Naive B cell (primary cell): ENCODE measurements at regions not wholly inside any gene's neighbourhood (a gene's known extent, or its start where the extent isn't known, plus 50 kb on each side); places are given as distances from the start of the nearest gene placed in this dataset.

Experiments used
- ATAC-seq, 2 donors: fragments of 150-1000 bp; cut with Tn5 transposase; 2 replicates each; pipeline ENCODE4 v1.10.0; 2021; ENCODE audit warnings: low read depth in 2 of 2, mild to moderate bottlenecking in 2 of 2, moderate library complexity in 2 of 2
- DNase-seq: peaks from one replicate; pipeline ENCODE4 v3.0.0; 2022
- H3K27ac Mint-ChIP-seq, 6 donors: one replicate each; pipeline ENCODE4 v1.8.0; 2020 to 2022; ENCODE audit warnings: mild to moderate bottlenecking in 6 of 6, mixed read lengths in 6 of 6, moderate library complexity in 5 of 6, inconsistent platforms in 2 of 6
- H3K27me3 Mint-ChIP-seq, 3 donors: one replicate each; pipeline ENCODE4 v1.8.0; 2021 to 2022; ENCODE audit warnings: mixed read lengths in 3 of 3, mild to moderate bottlenecking in 1 of 3
- H3K36me3 Mint-ChIP-seq, 2 donors: one replicate each; pipeline ENCODE4 v1.8.0; 2020 to 2022; ENCODE audit warnings: mixed read lengths in 2 of 2, inconsistent platforms in 1 of 2, mild to moderate bottlenecking in 1 of 2
- H3K4me1 Mint-ChIP-seq, 3 donors: one replicate each; pipeline ENCODE4 v1.8.0; 2020 to 2022; ENCODE audit warnings: mixed read lengths in 3 of 3, inconsistent platforms in 1 of 3, mild to moderate bottlenecking in 1 of 3, moderate library complexity in 1 of 3
- H3K4me3 Mint-ChIP-seq, 8 donors: one replicate each; pipeline ENCODE4 v1.8.0; 2020 to 2022; ENCODE audit warnings: mild to moderate bottlenecking in 8 of 8, mixed read lengths in 8 of 8, moderate library complexity in 8 of 8, inconsistent platforms in 2 of 8
- H3K9me3 Mint-ChIP-seq, 7 donors: one replicate each; pipeline ENCODE4 v1.8.0; 2020 to 2022; ENCODE audit warnings: mixed read lengths in 7 of 7, mild to moderate bottlenecking in 5 of 7, inconsistent platforms in 2 of 7, moderate library complexity in 1 of 7

GRCh38 chr5:159849437-159850083 is 66.7 kb upstream of the ADRA1B start:
- Mint-ChIP-seq H3K27ac (no peak overlapping the region), H3K4me1 (no peaks in the 10 kb centered on the region), H3K9me3 (peaks cover 0 to 11% (median 0%) of the 10 kb centered on the region in 7 donors), H3K36me3 (no peaks in the 10 kb centered on the region), H3K27me3 (peaks cover 3 to 10% (median 6%) of the 10 kb centered on the region in 3 donors), H3K4me3 (no peak overlapping the region)
- ATAC-seq (no peak), DNase-seq (no peak)

DNA sequence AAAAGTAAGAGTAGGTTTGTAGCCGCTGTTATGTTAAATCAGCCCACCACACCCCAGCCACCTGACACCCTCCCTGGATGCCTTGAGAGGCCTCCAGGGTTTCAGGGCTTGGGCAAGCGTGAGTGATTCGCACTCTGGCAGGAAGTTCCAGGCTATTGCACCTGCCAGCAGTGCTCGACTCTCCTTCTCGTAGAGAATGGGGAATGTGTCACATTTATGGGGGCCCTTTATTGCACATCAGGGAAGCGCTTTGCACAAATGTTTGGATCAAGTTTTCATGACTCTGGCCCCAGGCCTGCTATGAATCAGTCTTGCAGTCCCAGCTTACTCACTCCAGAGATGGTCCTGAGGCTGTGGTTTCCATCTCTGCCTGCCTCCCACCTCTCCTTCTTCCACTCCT is 66.1 kb upstream of the ADRA1B start:
- DNase-seq = no peak
- no peak for ATAC-seq
- Mint-ChIP-seq H3K27ac (no peak overlapping the region), H3K27me3 (peaks cover 6 to 13% (median 6%) of the 10 kb centered on the region in 3 donors), H3K36me3 (no peaks in the 10 kb centered on the region), H3K9me3 (peaks cover 0 to 11% (median 0%) of the 10 kb centered on the region in 7 donors), H3K4me1 (no peaks in the 10 kb centered on the region), H3K4me3 (no peak overlapping the region)

GRCh38 chr5:159851053-159851452 is 65.2 kb upstream of the ADRA1B start:
- Mint-ChIP-seq H3K9me3 (peaks cover 0 to 11% (median 0%) of the 10 kb centered on the region in 7 donors), H3K27ac (no peak overlapping the region), H3K36me3 (no peaks in the 10 kb centered on the region), H3K4me1 (no peaks in the 10 kb centered on the region), H3K27me3 (peaks cover 6 to 20% (median 11%) of the 10 kb centered on the region in 3 donors), H3K4me3 (no peak overlapping the region)
- ATAC-seq = no peak
- no peak for DNase-seq

DNA sequence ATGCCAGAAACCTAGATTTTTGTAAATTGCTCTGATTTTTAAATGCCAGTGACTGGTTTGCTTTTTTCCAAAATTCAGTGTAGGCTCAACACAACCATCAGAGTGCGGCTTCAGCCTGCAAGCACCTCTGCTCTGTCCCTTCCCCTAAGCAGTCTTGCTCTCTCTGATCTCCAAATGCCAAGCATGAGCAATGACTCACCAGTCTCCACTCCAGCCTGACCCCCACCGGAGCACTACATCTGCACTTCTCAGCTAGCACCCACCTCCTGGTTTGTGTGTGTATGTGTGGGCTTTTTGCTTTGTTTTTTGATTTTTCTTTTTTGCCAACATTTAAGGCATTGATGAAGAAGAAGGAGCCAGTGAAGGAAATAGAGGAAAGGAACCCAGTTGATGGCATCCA is 61.4 kb upstream of the ADRA1B start:
- Mint-ChIP-seq H3K9me3 (peaks cover 0 to 11% (median 0%) of the 10 kb centered on the region in 7 donors), H3K36me3 (no peaks in the 10 kb centered on the region), H3K4me1 (no peaks in the 10 kb centered on the region), H3K27me3 (peaks cover 16 to 27% (median 26%) of the 10 kb centered on the region in 3 donors), H3K27ac (no peak overlapping the region), H3K4me3 (no peak overlapping the region)
- DNase-seq = no peak
- no peak for ATAC-seq

DNA sequence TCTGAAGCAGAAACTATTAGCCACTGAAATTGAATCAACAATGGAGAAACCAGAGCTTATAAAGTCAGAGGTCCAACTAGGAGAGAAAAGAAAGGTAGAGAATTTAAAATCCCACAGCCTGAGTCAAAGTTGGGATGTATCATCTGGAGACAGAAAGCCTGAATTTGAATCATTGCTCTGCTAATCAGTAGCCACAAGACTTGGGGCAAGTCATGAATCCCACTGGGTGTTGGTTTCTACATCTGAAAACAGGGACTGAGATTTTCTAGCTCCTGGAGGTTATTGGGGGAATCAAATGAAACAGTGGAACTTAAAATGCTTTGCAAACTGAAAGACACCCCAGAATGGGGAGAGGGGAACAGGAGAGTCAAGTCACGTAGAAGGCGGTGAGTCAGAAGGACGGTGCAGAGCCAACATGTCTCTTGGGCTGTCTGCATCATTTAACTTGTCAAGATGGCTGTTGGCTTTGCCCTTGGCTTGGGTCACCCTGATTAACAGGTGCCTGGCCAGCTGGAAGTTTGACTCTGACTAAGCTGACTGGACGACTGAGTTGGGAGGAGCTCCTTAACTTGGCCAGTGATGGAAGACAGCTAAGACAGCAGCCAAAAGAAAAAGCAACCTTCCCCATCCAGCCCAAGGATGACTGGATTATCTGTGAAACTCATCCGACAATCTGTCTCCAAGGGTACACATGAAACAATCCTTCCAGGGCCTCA is 60.6 kb upstream of the ADRA1B start:
- Mint-ChIP-seq H3K9me3 (peaks cover 0 to 11% (median 0%) of the 10 kb centered on the region in 7 donors), H3K27me3 (peaks cover 18 to 29% (median 25%) of the 10 kb centered on the region in 3 donors)
- no peak for DNase-seq

GRCh38 chr5:159858871-159859270 is 57.4 kb upstream of the ADRA1B start:
- Mint-ChIP-seq H3K9me3 (no peaks in the 10 kb centered on the region), H3K36me3 (no peaks in the 10 kb centered on the region), H3K27ac (no peak overlapping the region), H3K27me3 (peaks cover 31 to 37% (median 32%) of the 10 kb centered on the region in 3 donors), H3K4me3 (no peak overlapping the region), H3K4me1 (no peaks in the 10 kb centered on the region)
- ATAC-seq = no peak
- no peak for DNase-seq

More for the DNA sequence above, 60.6 kb upstream of the ADRA1B start:
- H3K4me1 Mint-ChIP-seq = no peaks in the 10 kb centered on the region
- no peak overlapping the region for H3K27ac Mint-ChIP-seq
- ATAC-seq = no peak
- no peak overlapping the region for H3K4me3 Mint-ChIP-seq
- H3K36me3 Mint-ChIP-seq = no peaks in the 10 kb centered on the region

- no peak for DNase-seq
Measured at GRCh38 chr5:159861086-159861485, 55.2 kb upstream of the ADRA1B start.

DNA sequence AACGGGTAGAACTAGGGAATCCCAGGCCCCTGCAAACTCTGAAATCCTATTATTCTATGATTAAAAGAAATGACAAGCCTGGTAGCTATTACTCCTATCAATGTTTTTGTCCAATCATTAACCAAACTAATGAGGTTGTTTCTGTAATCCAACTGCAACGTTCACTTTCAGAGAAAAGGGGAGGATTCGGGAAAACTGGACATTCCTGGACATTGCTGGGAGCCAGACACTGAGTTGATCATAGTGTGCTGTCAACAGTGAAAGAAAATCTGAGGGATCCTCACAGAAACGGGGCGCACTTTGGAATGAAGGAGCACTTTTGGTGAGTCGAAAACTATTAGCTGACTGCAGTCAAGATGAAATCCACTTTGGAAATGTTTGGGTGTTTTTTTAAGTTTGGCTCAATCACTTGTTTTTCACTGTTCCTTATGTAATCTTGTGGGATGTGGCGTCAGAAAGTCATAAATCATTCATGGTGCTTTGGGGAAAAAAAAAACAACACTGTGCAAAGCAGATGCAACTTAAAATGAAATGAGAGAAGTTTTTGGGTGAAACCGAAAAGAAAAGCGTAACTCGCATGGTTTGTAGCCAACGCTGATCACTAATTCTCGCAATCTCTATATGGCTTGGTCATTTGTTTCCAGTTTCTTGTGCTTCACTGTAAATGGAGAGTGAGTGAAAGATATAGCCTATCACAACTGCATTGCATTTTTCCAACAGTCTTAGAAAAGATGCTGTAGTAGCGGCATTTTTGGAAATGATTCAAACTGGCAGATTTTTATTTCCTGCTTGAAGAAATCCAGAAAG is 51.2 kb upstream of the ADRA1B start:
- Mint-ChIP-seq H3K27me3 (peaks cover 50 to 58% (median 57%) of the 10 kb centered on the region in 3 donors), H3K4me1 (no peaks in the 10 kb centered on the region), H3K27ac (no peak overlapping the region), H3K9me3 (no peaks in the 10 kb centered on the region), H3K36me3 (peaks cover 0 to 7% of the 10 kb centered on the region in 2 donors), H3K4me3 (no peak overlapping the region)
- no peak for DNase-seq
- no peak for ATAC-seq

More at GRCh38 chr5:159861086-159861485, 55.2 kb upstream of the ADRA1B start:
- no peak for ATAC-seq
- Mint-ChIP-seq H3K27me3 (peaks cover 42 to 50% (median 46%) of the 10 kb centered on the region in 3 donors), H3K27ac (no peak overlapping the region), H3K36me3 (peaks cover 0 to 7% of the 10 kb centered on the region in 2 donors), H3K4me3 (no peak overlapping the region), H3K9me3 (no peaks in the 10 kb centered on the region), H3K4me1 (no peaks in the 10 kb centered on the region)

- Mint-ChIP-seq H3K4me1 (no peaks in the 10 kb centered on the region), H3K36me3 (peaks cover 0 to 7% of the 10 kb centered on the region in 2 donors), H3K27me3 (peaks cover 45 to 57% (median 56%) of the 10 kb centered on the region in 3 donors), H3K9me3 (no peaks in the 10 kb centered on the region), H3K27ac (peak overlapping the region in 1 of 6 donors; percentile 49), H3K4me3 (no peak overlapping the region)
- DNase-seq (no peak), ATAC-seq (no peak)
Measured at GRCh38 chr5:159866093-159866492, 50.2 kb upstream of the ADRA1B start.
